Cardiac fibroblast (primary cell): ENCODE measurements at regions not wholly inside any gene's neighbourhood (a gene's known extent, or its start where the extent isn't known, plus 50 kb on each side); places are given as distances from the start of the nearest gene placed in this dataset.

ENCODE experiments used
- DNase-seq, 2 donors: peaks; one replicate each; pipeline versions ENCODE4 v3.0.0 to v3.0.0-alpha.2; 2010; ENCODE audit warnings: low read depth in 2 of 2
- H3K4me3 ChIP-seq, 2 donors: replicated peaks in 1 of 2; 1 replicate in 1 of 2; 2 replicates in 1 of 2; pipeline ENCODE4 v1.5.1; 2011; ENCODE audit warnings: low read depth in 2 of 2, low read length in 2 of 2, mild to moderate bottlenecking in 2 of 2, moderate library complexity in 1 of 2
- CTCF ChIP-seq: IDR thresholded peaks from one replicate; pipeline ENCODE4 v1.5.1; 2011; ENCODE audit warnings: low read depth, mild to moderate bottlenecking, low read length, inconsistent platforms

GRCh38 chr2:236794176-236794957 lies 224.7 kb downstream of the ACKR3 start:
- H3K4me3 ChIP-seq: no peak overlapping the region
- DNase-seq: no peak
- TF ChIP-seq CTCF: no peak

GRCh38 chr2:236795169-236795860 lies 225.7 kb downstream of the ACKR3 start:
- DNase-seq: no peak
- TF ChIP-seq CTCF: no peak
- H3K4me3 ChIP-seq: no peak overlapping the region

GRCh38 chr2:236795861-236796219 lies 226.2 kb downstream of the ACKR3 start:
- DNase-seq: no peak
- no peak for TF ChIP-seq CTCF

GRCh38 chr2:236796236-236796635 lies 226.6 kb downstream of the ACKR3 start:
- no peak for TF ChIP-seq CTCF
- no peak for DNase-seq
- no peak overlapping the region for H3K4me3 ChIP-seq

More at GRCh38 chr2:236795861-236796219, 226.2 kb downstream of the ACKR3 start:
- H3K4me3 ChIP-seq: no peak overlapping the region

GRCh38 chr2:236797411-236797810 lies 227.8 kb downstream of the ACKR3 start:
- H3K4me3 ChIP-seq: no peak overlapping the region
- DNase-seq: no peak
- TF ChIP-seq CTCF: no peak

GRCh38 chr2:236798491-236798890 lies 228.9 kb downstream of the ACKR3 start:
- no peak overlapping the region for H3K4me3 ChIP-seq
- no peak for DNase-seq
- no peak for TF ChIP-seq CTCF
